ENCODE measurements at regions not wholly inside any gene's neighbourhood (a gene's known extent, or its start where the extent isn't known, plus 50 kb on each side); places are given as distances from the start of the nearest gene placed in this dataset.

GRCh38 chr2:199144546-199144945, 313.2 kb downstream of the SATB2 start:
- ChIA-PET CTCF (no interaction called here), POLR2A (no interaction called here)
- Histone ChIP-seq H3K4me3 (replicated peaks in 1 of 3; ENCODE audit: insufficient read depth in 1 of 3, low read depth in 1 of 3, low read length in 3 of 3) (no peak overlapping the region), H3K9me3 (replicated peaks; ENCODE audit: control insufficient read depth, insufficient read depth, low read length) (no peaks in the 10 kb centered on the region), H3K9me1 (replicated peaks; ENCODE audit: control insufficient read depth, extremely low read depth, insufficient read depth, low read length) (no peaks in the 10 kb centered on the region), H3K4me1 (ENCODE audit: control insufficient read depth, extremely low read depth, insufficient read depth, low read length) (no peaks in the 10 kb centered on the region), H4K20me1 (replicated peaks; ENCODE audit: control insufficient read depth, extremely low read depth, insufficient read depth, low read length) (no peaks in the 10 kb centered on the region), H3K4me2 (ENCODE audit: insufficient read depth, low read length) (no peak overlapping the region), H3K36me3 (ENCODE audit: control insufficient read depth in 2 of 2, extremely low read depth in 1 of 2, insufficient read depth in 2 of 2, low read length in 2 of 2) (no peaks in the 10 kb centered on the region), H3K27ac (ENCODE audit: insufficient read depth, low read depth, low read length) (no peak overlapping the region), H3K79me2 (ENCODE audit: control insufficient read depth, insufficient read depth, low read length) (no peaks in the 10 kb centered on the region), H3K27me3 (ENCODE audit: control insufficient read depth in 2 of 2, insufficient read depth in 2 of 2, low read length in 2 of 2) (no peaks in the 10 kb centered on the region), H3K9ac (replicated peaks; ENCODE audit: extremely low read depth, insufficient read depth, low read length) (no peak overlapping the region), H2AFZ (ENCODE audit: low read depth, low read length) (no peak overlapping the region)
- DNase-seq (ENCODE audit: low read depth, low spot score) (no peak), FAIRE-seq (no peak)
- BruUV-seq (replicated peaks): no TSS peak
- intact Hi-C loops (cut with micrococcal nuclease) (no loop called here), dilution Hi-C loops (cut with MboI; ENCODE audit: extremely low pct_ligation_motif_present, low sequenced_read_pairs) (no loop called here)
- TF ChIP-seq MYC (IDR thresholded peaks at IDR 0.05; ENCODE audit: low read depth, low read length) (no peak), EZH2 (IDR thresholded peaks at IDR 0.05; ENCODE audit: borderline replicate concordance, low read depth, low read length, severe bottlenecking) (no peak), CTCF (IDR thresholded peaks at IDR 0.05; ENCODE audit: extremely low read depth in 1 of 2, insufficient read depth in 1 of 2, low read depth in 1 of 2, low read length in 2 of 2) (no peak), GATA2 (IDR thresholded peaks at IDR 0.05; ENCODE audit: insufficient read depth, insufficient read length, low read depth, low read length) (no peak), FOS (IDR thresholded peaks at IDR 0.05; ENCODE audit: borderline replicate concordance, insufficient read depth, low read length) (no peak), POLR2A (IDR thresholded peaks at IDR 0.05; ENCODE audit: low read depth, low read length) (no peak), JUN (IDR thresholded peaks at IDR 0.05; ENCODE audit: borderline replicate concordance, insufficient read depth, insufficient read length, low read depth) (no peak), POLR2AphosphoS5 (IDR thresholded peaks at IDR 0.05; ENCODE audit: insufficient read depth, low read depth, low read length) (no peak)
- TF ChIP-seq, protein P1, sequence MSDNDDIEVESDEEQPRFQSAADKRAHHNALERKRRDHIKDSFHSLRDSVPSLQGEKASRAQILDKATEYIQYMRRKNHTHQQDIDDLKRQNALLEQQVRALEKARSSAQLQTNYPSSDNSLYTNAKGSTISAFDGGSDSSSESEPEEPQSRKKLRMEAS (IDR thresholded peaks at IDR 0.05; ENCODE audit: insufficient read depth, insufficient read length): no peak
